ENCODE measurements at regions not wholly inside any gene's neighbourhood (a gene's known extent, or its start where the extent isn't known, plus 50 kb on each side); places are given as distances from the start of the nearest gene placed in this dataset.
A peak's percentile ranks its signal among the peaks of the same experiment; 100 is the strongest.

GRCh38 chr7:142485617-142486226, 227.9 kb upstream of the PRSS58 start:
- Histone ChIP-seq H3K4me1 (no peaks in the 10 kb centered on the region), H3K27ac (no peak overlapping the region), H3K9me3 (no peaks in the 10 kb centered on the region), H3K4me3 (no peak overlapping the region), H3K27me3 (peaks cover 0 to 3% (median 0%) of the 10 kb centered on the region in 3 donors), H3K36me3 (no peaks in the 10 kb centered on the region)
- intact Hi-C loops (cut with DNase I; ENCODE audit: low total_unique reads): no loop called here
- TF ChIP-seq EP300 (IDR thresholded peaks at IDR 0.05) (no peak), POLR2A (IDR thresholded peaks at IDR 0.05) (no peak), POLR2AphosphoS5 (IDR thresholded peaks at IDR 0.05) (no peak)
- TF ChIP-seq, protein P1, sequence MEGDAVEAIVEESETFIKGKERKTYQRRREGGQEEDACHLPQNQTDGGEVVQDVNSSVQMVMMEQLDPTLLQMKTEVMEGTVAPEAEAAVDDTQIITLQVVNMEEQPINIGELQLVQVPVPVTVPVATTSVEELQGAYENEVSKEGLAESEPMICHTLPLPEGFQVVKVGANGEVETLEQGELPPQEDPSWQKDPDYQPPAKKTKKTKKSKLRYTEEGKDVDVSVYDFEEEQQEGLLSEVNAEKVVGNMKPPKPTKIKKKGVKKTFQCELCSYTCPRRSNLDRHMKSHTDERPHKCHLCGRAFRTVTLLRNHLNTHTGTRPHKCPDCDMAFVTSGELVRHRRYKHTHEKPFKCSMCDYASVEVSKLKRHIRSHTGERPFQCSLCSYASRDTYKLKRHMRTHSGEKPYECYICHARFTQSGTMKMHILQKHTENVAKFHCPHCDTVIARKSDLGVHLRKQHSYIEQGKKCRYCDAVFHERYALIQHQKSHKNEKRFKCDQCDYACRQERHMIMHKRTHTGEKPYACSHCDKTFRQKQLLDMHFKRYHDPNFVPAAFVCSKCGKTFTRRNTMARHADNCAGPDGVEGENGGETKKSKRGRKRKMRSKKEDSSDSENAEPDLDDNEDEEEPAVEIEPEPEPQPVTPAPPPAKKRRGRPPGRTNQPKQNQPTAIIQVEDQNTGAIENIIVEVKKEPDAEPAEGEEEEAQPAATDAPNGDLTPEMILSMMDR (IDR thresholded peaks at IDR 0.05): no peak
- 56 to 73% (median 73%) methylated on average over 7 of the region's 7 CpGs for WGBS, 5 donors
- no peak for DNase-seq

- DNase-seq: no peak
- no peaks in the 10 kb centered on the region for H3K36me3 ChIP-seq
- H3K9me3 ChIP-seq: no peaks in the 10 kb centered on the region
- H3K4me1 ChIP-seq: no peaks in the 10 kb centered on the region
- H3K27me3 ChIP-seq: no peaks in the 10 kb centered on the region
- H3K4me3 ChIP-seq: no peak overlapping the region
- TF ChIP-seq, protein P1 (IDR thresholded peaks at IDR 0.05): peak in 1 of 7 experiments; percentile 6
- TF ChIP-seq EP300 (IDR thresholded peaks at IDR 0.05): no peak
- WGBS, 5 donors: 65 to 73% (median 71%) methylated on average over 5 of the region's 5 CpGs
- H3K27ac ChIP-seq: no peak overlapping the region
- intact Hi-C loops (cut with DNase I; ENCODE audit: low total_unique reads): no loop called here
Measured at GRCh38 chr7:142483659-142484317, 225.9 kb upstream of the PRSS58 start.

DNA sequence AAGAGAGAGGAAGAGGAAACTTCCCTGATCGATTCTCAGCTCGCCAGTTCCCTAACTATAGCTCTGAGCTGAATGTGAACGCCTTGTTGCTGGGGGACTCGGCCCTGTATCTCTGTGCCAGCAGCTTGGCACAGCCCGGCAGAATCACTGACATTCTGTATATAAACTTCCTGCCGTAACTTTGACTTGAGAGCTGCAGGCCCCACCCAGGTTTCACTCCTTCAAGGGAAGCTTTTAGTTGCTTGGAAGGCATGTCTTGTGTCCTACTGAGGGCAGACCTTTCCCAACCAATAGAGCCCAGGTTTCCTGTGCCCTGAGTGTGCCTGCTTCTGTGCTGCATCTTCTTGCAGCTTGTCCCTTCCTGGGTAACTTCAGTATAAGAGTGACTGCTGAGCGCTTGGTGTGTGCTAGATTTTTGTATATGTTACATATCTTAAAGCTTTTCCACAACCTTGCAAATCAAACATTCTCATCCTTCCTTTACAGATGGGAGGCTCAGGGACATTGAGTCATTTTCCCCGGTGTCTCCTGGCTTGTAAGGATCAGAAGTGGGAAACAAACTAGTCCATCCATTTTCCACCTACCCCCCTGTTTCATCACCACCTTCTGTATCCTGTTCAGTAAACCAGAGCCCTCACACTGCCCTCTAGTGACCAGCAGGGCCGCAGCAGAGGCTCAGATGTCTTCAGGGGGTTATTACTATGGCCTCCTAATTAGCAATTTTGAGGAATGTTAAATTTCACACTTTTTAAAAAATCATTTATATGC, 225.2 kb upstream of the PRSS58 start:
- Histone ChIP-seq H3K27ac (no peak overlapping the region), H3K9me3 (no peaks in the 10 kb centered on the region), H3K36me3 (no peaks in the 10 kb centered on the region), H3K4me3 (no peak overlapping the region), H3K4me1 (peaks cover 0 to 5% (median 2%) of the 10 kb centered on the region in 4 donors), H3K27me3 (no peaks in the 10 kb centered on the region)
- WGBS, 5 donors: 40 to 52% (median 46%) methylated on average over 9 of the region's 9 CpGs
- TF ChIP-seq, protein P1 (IDR thresholded peaks at IDR 0.05): peak in 3 of 7 experiments; percentile 45 to 62 (median 49)
- TF ChIP-seq EP300 (IDR thresholded peaks at IDR 0.05): no peak
- intact Hi-C loops (cut with DNase I; ENCODE audit: low total_unique reads): no loop called here
- peak; percentile 54 to 72 for DNase-seq

DNA sequence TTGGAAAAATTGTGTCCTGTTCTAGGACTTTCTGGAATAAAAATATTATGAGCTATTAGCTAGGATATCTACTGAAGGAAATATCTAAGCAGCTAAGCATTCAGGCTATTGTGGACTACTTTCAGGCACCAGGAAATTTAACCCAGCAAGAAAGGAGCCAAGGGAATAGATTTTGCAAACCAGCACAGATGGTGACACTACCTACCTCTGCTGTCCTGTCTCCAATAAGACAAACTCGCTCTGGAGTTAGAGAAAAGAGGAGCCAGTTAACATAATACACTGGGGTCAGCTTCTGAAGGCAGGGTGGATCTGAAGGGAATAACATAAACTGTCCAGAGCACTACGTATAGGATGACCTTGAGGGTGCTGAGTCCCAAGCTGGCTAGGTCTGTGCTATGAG, 223.7 kb upstream of the PRSS58 start:
- TF ChIP-seq EP300 (IDR thresholded peaks at IDR 0.05): no peak
- TF ChIP-seq POLR2AphosphoS5 (IDR thresholded peaks at IDR 0.05): no peak

More for the DNA sequence above, 223.7 kb upstream of the PRSS58 start:
- 44 to 59% (median 55%) methylated on average over 2 of the region's 2 CpGs for WGBS, 5 donors
- Histone ChIP-seq H3K36me3 (no peaks in the 10 kb centered on the region), H3K4me3 (no peak overlapping the region), H3K9me3 (no peaks in the 10 kb centered on the region), H3K27me3 (no peaks in the 10 kb centered on the region), H3K27ac (no peak overlapping the region), H3K4me1 (peaks cover 0 to 5% (median 3%) of the 10 kb centered on the region in 4 donors)
- no peak for DNase-seq
- intact Hi-C loops (cut with DNase I; ENCODE audit: low total_unique reads): no loop called here
